Body of pancreas (tissue), 4 donors: ENCODE measurements at regions not wholly inside any gene's neighbourhood (a gene's known extent, or its start where the extent isn't known, plus 50 kb on each side); places are given as distances from the start of the nearest gene placed in this dataset.

Experiments used
- POLR2A ChIP-seq, 3 donors: fragments of 450-650 bp; IDR thresholded peaks; one replicate each; pipeline ENCODE4 v1.6.1; 2016; ENCODE audit warnings: antibody characterized with exemption in 3 of 3, mild to moderate bottlenecking in 2 of 3
- TF ChIP-seq, protein P1 (sequence below), 7 experiments: fragments of 450-650 bp in 4 of 7; fragments of 200-600 bp in 3 of 7; sonication (generic) in 3 of 7; IDR thresholded peaks; one replicate each; pipeline ENCODE4 v1.5.1; 2016 to 2019; ENCODE audit warnings: antibody characterized with exemption in 7 of 7

DNA sequence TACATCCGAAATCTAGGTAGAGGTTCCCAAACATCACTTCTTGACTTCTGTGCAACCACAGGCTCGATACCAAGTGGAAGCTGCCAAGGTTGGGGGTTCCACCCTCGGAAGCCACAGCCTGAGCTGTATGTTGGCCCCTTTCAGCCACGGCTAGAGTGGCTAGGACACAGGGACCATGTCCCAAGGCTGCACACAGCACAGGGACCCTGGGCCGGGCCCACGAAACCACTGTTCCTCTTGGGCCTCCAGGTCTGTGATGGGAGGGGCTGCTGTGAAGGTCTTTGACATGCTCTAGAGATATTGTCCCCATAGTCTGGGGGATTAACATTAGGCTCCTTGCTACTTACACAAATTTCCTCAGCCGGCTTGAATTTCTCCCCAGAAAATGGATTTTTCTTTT is 460.6 kb downstream of the ISL1 start:
- TF ChIP-seq, protein P1, sequence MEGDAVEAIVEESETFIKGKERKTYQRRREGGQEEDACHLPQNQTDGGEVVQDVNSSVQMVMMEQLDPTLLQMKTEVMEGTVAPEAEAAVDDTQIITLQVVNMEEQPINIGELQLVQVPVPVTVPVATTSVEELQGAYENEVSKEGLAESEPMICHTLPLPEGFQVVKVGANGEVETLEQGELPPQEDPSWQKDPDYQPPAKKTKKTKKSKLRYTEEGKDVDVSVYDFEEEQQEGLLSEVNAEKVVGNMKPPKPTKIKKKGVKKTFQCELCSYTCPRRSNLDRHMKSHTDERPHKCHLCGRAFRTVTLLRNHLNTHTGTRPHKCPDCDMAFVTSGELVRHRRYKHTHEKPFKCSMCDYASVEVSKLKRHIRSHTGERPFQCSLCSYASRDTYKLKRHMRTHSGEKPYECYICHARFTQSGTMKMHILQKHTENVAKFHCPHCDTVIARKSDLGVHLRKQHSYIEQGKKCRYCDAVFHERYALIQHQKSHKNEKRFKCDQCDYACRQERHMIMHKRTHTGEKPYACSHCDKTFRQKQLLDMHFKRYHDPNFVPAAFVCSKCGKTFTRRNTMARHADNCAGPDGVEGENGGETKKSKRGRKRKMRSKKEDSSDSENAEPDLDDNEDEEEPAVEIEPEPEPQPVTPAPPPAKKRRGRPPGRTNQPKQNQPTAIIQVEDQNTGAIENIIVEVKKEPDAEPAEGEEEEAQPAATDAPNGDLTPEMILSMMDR (IDR thresholded peaks at IDR 0.05) = no peak
- no peak for TF ChIP-seq POLR2A (IDR thresholded peaks at IDR 0.05)
